ENCODE measurements at regions not wholly inside any gene's neighbourhood (a gene's known extent, or its start where the extent isn't known, plus 50 kb on each side); places are given as distances from the start of the nearest gene placed in this dataset.

DNA sequence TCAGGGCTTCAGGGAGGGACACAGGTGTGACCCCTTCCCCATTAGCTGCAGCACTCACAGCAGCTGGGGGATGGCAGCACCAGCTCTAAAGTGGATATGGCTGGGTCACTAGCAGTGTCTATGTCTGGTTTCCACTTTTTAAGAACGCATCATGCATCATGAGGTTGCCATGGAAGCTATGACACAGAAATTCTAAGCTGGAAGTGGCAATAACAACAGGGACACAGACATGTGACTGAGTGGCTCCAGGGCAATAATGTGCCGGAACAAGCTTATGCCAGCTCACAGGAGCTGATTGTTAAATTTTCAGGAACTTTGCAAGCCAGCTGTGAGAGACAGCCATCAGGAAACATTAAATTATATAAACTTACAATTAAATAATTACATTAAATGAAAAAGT lies 51.2 kb upstream of the NFASC start:
- TF ChIP-seq POLR2AphosphoS5 (IDR thresholded peaks at IDR 0.05; ENCODE audit: low read depth, low read length) = no peak
- no peak for TF ChIP-seq POLR2A (IDR thresholded peaks at IDR 0.05; ENCODE audit: low read depth, low read length)
- TF ChIP-seq TAF1 (IDR thresholded peaks at IDR 0.05; ENCODE audit: borderline replicate concordance, low read depth, low read length) = no peak

All from GM12892 (cell line).